Heart left ventricle (tissue), 13 donors: ENCODE measurements at regions not wholly inside any gene's neighbourhood (a gene's known extent, or its start where the extent isn't known, plus 50 kb on each side); places are given as distances from the start of the nearest gene placed in this dataset.

ENCODE experiments used
- POLR2A ChIP-seq, 2 donors: fragments of 450-650 bp; IDR thresholded peaks; one replicate each; pipeline ENCODE4 v1.6.1; 2017; ENCODE audit warnings: antibody characterized with exemption in 2 of 2, mild to moderate bottlenecking in 2 of 2, moderate library complexity in 2 of 2
- TF ChIP-seq, protein P1 (sequence below), 12 donors: fragments of 200-600 bp; sonication (generic) in 4 of 12; IDR thresholded peaks; one replicate each; pipeline versions ENCODE4 v1.5.0 to v1.8.0; 2018 to 2022; ENCODE audit warnings: antibody characterized with exemption in 12 of 12, mild to moderate bottlenecking in 5 of 12
- donor health status: ischemic (EF 13 %, LVEDD 7.1; RV severe dilation, severe dysfunction).
- donor health status: DM: no; HTN: yes; CAD: no.
- donor health status: DM: no; HTN: no; CAD: no.
- donor health status: ischemic (EF 25% LVEDD 6.9; RV normal size, moderate dysfunction).
- donor health status: ischemic (EF 25% LVEDD 5.7; RV mildly dilated, moderate dysfunction).
- donor health status: ischemic (EF 35%, LVEDD 5.7; RV mildly dilated, moderate dysfunction).
- donor health status: nonischemic (EF 11% LVEDD 7.7; RV severe dilation, severe dysfunction).
- donor health status: DM: yes; HTN: yes; CAD: no.
- donor health status: PGD.
- donor health status: ischemic (EF 29% LVEDD 5.4; RV normal size, mild dysfunction).
- donor health status: nonischemic (EF 23%, LVEDD 6.1; RV moderate dilation, normal function).

GRCh38 chr3:126267976-126268615, 87.7 kb upstream of the ALDH1L1 start:
- TF ChIP-seq, protein P1, sequence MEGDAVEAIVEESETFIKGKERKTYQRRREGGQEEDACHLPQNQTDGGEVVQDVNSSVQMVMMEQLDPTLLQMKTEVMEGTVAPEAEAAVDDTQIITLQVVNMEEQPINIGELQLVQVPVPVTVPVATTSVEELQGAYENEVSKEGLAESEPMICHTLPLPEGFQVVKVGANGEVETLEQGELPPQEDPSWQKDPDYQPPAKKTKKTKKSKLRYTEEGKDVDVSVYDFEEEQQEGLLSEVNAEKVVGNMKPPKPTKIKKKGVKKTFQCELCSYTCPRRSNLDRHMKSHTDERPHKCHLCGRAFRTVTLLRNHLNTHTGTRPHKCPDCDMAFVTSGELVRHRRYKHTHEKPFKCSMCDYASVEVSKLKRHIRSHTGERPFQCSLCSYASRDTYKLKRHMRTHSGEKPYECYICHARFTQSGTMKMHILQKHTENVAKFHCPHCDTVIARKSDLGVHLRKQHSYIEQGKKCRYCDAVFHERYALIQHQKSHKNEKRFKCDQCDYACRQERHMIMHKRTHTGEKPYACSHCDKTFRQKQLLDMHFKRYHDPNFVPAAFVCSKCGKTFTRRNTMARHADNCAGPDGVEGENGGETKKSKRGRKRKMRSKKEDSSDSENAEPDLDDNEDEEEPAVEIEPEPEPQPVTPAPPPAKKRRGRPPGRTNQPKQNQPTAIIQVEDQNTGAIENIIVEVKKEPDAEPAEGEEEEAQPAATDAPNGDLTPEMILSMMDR (IDR thresholded peaks at IDR 0.05) = no peak
- TF ChIP-seq POLR2A (IDR thresholded peaks at IDR 0.05) = no peak
